Tibial nerve (tissue), 4 donors: ENCODE measurements at regions not wholly inside any gene's neighbourhood (a gene's known extent, or its start where the extent isn't known, plus 50 kb on each side); places are given as distances from the start of the nearest gene placed in this dataset.
"Not testable (repeated sequence)": the region's sequence is repeated elsewhere in the genome, so short reads cannot be mapped to it uniquely, and the experiment has no call there.

ENCODE experiments used
- DNase-seq, 2 donors: peaks; one replicate each; pipeline ENCODE4 v3.0.0-alpha.2; 2019; ENCODE audit warnings: low spot score in 2 of 2
- H3K27ac ChIP-seq, 4 donors: fragments of 200-600 bp; sonication (generic) in 3 of 4; one replicate each; pipeline ENCODE4 v1.5.1; 2017 to 2019; ENCODE audit warnings: mild to moderate bottlenecking in 1 of 4
- H3K27me3 ChIP-seq, 2 donors: fragments of 200-600 bp; sonication (generic) in 1 of 2; one replicate each; pipeline versions ENCODE4 v1.5.1 to v1.6.0; 2017 to 2019
- H3K36me3 ChIP-seq, 3 donors: fragments of 200-600 bp; sonication (generic); one replicate each; pipeline ENCODE4 v1.5.1; 2018 to 2019
- H3K4me1 ChIP-seq, 4 donors: fragments of 200-600 bp; sonication (generic) in 3 of 4; one replicate each; pipeline ENCODE4 v1.5.1; 2017 to 2019
- H3K4me3 ChIP-seq, 4 donors: fragments of 200-600 bp; sonication (generic) in 3 of 4; one replicate each; pipeline ENCODE4 v1.5.1; 2017 to 2019; ENCODE audit warnings: mild to moderate bottlenecking in 1 of 4, moderate library complexity in 1 of 4
- H3K9me3 ChIP-seq, 4 donors: fragments of 200-600 bp; sonication (generic) in 3 of 4; one replicate each; pipeline ENCODE4 v1.5.1; 2017 to 2019
- EP300 ChIP-seq, 2 donors: sonication (generic); formaldehyde crosslinking; IDR thresholded peaks; one replicate each; pipeline ENCODE4 v1.6.1; 2017; ENCODE audit warnings: antibody characterized with exemption in 2 of 2, mild to moderate bottlenecking in 1 of 2
- POLR2A ChIP-seq, 2 donors: fragments of 450-650 bp; IDR thresholded peaks; one replicate each; pipeline ENCODE4 v1.6.1; 2017; ENCODE audit warnings: antibody characterized with exemption in 2 of 2, mild to moderate bottlenecking in 2 of 2, moderate library complexity in 2 of 2
- WGBS, 2 donors: methylation state at CpG; one replicate each; pipeline ENCODE4 v1.1.5; 2018; 5-methylcytosine and 5-hydroxymethylcytosine counted together
- TF ChIP-seq, protein P1 (sequence below), 5 experiments: fragments of 200-600 bp in 3 of 5; fragments of 450-650 bp in 2 of 5; sonication (generic) in 3 of 5; IDR thresholded peaks; one replicate each; pipeline ENCODE4 v1.5.1; 2016 to 2019; ENCODE audit warnings: antibody characterized with exemption in 5 of 5, mild to moderate bottlenecking in 3 of 5, moderate library complexity in 2 of 5

GRCh38 chr13:50291611-50292010 is 276.4 kb downstream of the KCNRG start:
- TF ChIP-seq EP300 (IDR thresholded peaks at IDR 0.05) (no peak), POLR2A (IDR thresholded peaks at IDR 0.05) (no peak)
- TF ChIP-seq, protein P1, sequence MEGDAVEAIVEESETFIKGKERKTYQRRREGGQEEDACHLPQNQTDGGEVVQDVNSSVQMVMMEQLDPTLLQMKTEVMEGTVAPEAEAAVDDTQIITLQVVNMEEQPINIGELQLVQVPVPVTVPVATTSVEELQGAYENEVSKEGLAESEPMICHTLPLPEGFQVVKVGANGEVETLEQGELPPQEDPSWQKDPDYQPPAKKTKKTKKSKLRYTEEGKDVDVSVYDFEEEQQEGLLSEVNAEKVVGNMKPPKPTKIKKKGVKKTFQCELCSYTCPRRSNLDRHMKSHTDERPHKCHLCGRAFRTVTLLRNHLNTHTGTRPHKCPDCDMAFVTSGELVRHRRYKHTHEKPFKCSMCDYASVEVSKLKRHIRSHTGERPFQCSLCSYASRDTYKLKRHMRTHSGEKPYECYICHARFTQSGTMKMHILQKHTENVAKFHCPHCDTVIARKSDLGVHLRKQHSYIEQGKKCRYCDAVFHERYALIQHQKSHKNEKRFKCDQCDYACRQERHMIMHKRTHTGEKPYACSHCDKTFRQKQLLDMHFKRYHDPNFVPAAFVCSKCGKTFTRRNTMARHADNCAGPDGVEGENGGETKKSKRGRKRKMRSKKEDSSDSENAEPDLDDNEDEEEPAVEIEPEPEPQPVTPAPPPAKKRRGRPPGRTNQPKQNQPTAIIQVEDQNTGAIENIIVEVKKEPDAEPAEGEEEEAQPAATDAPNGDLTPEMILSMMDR (IDR thresholded peaks at IDR 0.05), result no peak
- H3K4me1 ChIP-seq, result no peaks in the 10 kb centered on the region
- no peak overlapping the region for H3K27ac ChIP-seq
- 61 to 78% methylated on average over 2 of the region's 2 CpGs for WGBS, 2 donors
- H3K4me3 ChIP-seq, result no peak overlapping the region
- H3K27me3 ChIP-seq, result no peaks in the 10 kb centered on the region
- H3K9me3 ChIP-seq, result no peaks in the 10 kb centered on the region
- no peaks in the 10 kb centered on the region for H3K36me3 ChIP-seq
- no peak for DNase-seq

DNA sequence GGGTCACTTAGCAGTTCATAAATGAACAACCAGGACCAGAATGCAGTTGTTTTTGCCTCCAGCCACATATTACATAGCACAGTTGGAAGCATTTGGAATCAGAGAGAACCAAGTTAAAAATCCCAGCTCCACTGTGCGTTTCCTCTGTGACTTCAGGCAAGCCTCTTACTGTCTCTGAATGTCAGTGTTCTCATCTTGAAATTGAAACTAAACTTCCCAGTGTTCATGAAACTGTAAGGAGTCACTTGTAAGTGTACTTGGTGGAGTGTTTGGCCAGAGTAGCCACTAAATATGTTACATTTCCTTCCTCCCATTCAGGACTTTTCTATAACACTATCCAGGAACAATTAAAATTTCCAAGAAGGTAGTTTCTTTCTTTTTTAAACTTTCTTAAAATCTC is 276.8 kb downstream of the KCNRG start:
- 76 to 80% methylated on average over 1 of the region's 1 CpG for WGBS, 2 donors
- no peak for DNase-seq
- H3K27me3 ChIP-seq, result no peaks in the 10 kb centered on the region
- no peaks in the 10 kb centered on the region for H3K36me3 ChIP-seq
- TF ChIP-seq POLR2A (IDR thresholded peaks at IDR 0.05), result no peak
- TF ChIP-seq, protein P1 (IDR thresholded peaks at IDR 0.05), result no peak
- no peak for TF ChIP-seq EP300 (IDR thresholded peaks at IDR 0.05)
- no peak overlapping the region for H3K4me3 ChIP-seq
- H3K9me3 ChIP-seq, result no peaks in the 10 kb centered on the region
- no peaks in the 10 kb centered on the region for H3K4me1 ChIP-seq
- no peak overlapping the region for H3K27ac ChIP-seq

DNA sequence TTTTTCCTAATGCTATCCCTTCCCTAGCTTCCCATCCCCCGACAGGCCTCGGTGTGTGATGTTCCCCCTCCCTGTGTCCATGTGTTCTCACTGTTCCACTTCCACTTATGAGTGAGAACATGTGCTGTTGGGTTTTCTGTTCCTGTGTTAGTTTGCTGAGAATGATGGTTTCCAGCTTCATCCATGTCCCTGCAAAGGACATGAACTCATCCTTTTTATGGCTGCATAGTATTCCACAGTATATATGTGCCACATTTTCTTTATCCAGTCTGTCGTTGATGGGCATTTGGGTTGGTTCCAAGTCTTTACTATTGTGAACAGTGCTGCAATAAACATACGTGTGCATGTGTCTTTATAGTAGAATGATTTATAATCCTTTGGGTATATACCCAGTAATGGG is 279.2 kb downstream of the KCNRG start:
- not testable (repeated sequence) for H3K27me3 ChIP-seq, DNase-seq, H3K9me3 ChIP-seq, H3K4me1 ChIP-seq, H3K36me3 ChIP-seq, H3K4me3 ChIP-seq, H3K27ac ChIP-seq
- 90 to 94% methylated on average over 4 of the region's 4 CpGs for WGBS, 2 donors

DNA sequence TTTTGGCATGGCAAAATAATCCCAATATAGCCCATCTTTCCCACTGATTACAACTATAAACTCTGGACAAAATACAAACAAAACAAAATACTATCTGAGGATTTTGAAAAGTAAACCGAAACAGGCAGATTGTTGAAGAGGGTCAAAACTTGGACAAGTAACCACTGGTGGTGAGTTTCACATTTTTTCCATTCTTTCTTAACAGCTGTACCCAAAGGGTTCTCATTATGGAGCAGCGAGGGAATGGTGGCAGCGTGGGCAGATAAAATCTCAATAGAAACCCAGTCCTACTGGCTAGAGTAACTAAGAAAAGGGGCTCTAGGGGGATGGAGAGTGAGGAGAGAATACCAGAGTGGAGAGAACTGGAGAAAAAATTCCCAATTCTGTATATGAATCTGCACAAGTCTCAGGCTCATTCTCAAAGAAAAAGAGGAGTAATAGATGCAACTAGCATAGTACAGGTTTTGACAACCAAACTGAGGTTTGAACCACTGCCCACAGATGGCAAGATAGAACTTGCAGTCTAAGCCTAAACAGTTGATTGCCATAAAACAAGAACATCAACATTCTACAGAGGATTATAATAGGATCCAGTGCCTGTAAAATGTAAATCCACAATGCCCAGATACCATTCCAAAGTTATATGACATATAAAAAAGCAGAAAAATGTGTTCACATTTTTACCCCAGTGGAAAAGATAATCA is 284.5 kb downstream of the KCNRG start:
- Histone ChIP-seq H3K4me1 (no peaks in the 10 kb centered on the region), H3K36me3 (no peaks in the 10 kb centered on the region), H3K27me3 (no peaks in the 10 kb centered on the region), H3K27ac (no peak overlapping the region), H3K4me3 (no peak overlapping the region), H3K9me3 (no peaks in the 10 kb centered on the region)
- DNase-seq, result no peak
- TF ChIP-seq EP300 (IDR thresholded peaks at IDR 0.05), result no peak
- no peak for TF ChIP-seq POLR2A (IDR thresholded peaks at IDR 0.05)
- TF ChIP-seq, protein P1 (IDR thresholded peaks at IDR 0.05), result no peak
- 57 to 63% methylated on average over 3 of the region's 3 CpGs for WGBS, 2 donors

GRCh38 chr13:50303963-50304721 is 288.9 kb downstream of the KCNRG start:
- Histone ChIP-seq H3K4me1 (no peaks in the 10 kb centered on the region), H3K4me3 (no peak overlapping the region), H3K36me3 (no peaks in the 10 kb centered on the region), H3K27me3 (no peaks in the 10 kb centered on the region), H3K27ac (no peak overlapping the region), H3K9me3 (peaks cover 0 to 4% (median 0%) of the 10 kb centered on the region in 4 donors)
- no peak for DNase-seq
- TF ChIP-seq POLR2A (IDR thresholded peaks at IDR 0.05) (no peak), EP300 (IDR thresholded peaks at IDR 0.05) (no peak)
- TF ChIP-seq, protein P1 (IDR thresholded peaks at IDR 0.05), result no peak
- WGBS, 2 donors, result 85 to 94% methylated on average over 5 of the region's 5 CpGs
